Calu3 (cell line): ENCODE measurements at regions not wholly inside any gene's neighbourhood (a gene's known extent, or its start where the extent isn't known, plus 50 kb on each side); places are given as distances from the start of the nearest gene placed in this dataset.

ENCODE experiments used
- BruUV-seq: library from RNA; stranded (reverse); fragments of 400-500 nt; replicated peaks from 2 replicates; lab custom pipeline; 2021; lab: Mats Ljungman, UMichigan
- CTCF ChIA-PET: fragments of 300-600 bp; sonication (Branson Sonifier 250); formaldehyde crosslinking; loops from one replicate; lab custom pipeline; 2022; ENCODE audit warnings: antibody characterized with exemption; lab: Charles Lee
- DNase-seq: peaks from one replicate; pipeline ENCODE4 v3.0.0; 2022
- H3K27ac Mint-ChIP-seq: one replicate; pipeline ENCODE4 v1.8.0; 2022; ENCODE audit warnings: mixed read lengths; ENCODE audit not compliant: unreplicated experiment
- H3K27me3 Mint-ChIP-seq: one replicate; pipeline ENCODE4 v1.8.0; 2022; ENCODE audit warnings: mixed read lengths; ENCODE audit not compliant: unreplicated experiment
- H3K36me3 Mint-ChIP-seq: one replicate; pipeline ENCODE4 v1.8.0; 2022; ENCODE audit warnings: mild to moderate bottlenecking, moderate library complexity, mixed read lengths; ENCODE audit not compliant: insufficient read depth, unreplicated experiment
- H3K4me1 Mint-ChIP-seq: one replicate; pipeline ENCODE4 v1.8.0; 2022; ENCODE audit warnings: mild to moderate bottlenecking, low read depth, mixed read lengths; ENCODE audit not compliant: unreplicated experiment
- H3K4me3 Mint-ChIP-seq: one replicate; pipeline ENCODE4 v1.8.0; 2022; ENCODE audit warnings: mild to moderate bottlenecking, low read depth, moderate library complexity, mixed read lengths; ENCODE audit not compliant: unreplicated experiment
- H3K9me3 Mint-ChIP-seq: one replicate; pipeline ENCODE4 v1.8.0; 2022; ENCODE audit warnings: low read depth, mixed read lengths; ENCODE audit not compliant: unreplicated experiment
- intact Hi-C: fragments of 100-400 bp; cut with micrococcal nuclease; formaldehyde crosslinking; loops from one replicate; pipeline ENCODE4 v1.10.0; 2022; ENCODE audit not compliant: unreplicated experiment
- TF ChIP-seq, protein P1 (sequence below): fragments of 200-600 bp; IDR thresholded peaks from one replicate; pipeline ENCODE4 v1.8.0; 2022; ENCODE audit warnings: antibody characterized with exemption; ENCODE audit not compliant: unreplicated experiment

DNA sequence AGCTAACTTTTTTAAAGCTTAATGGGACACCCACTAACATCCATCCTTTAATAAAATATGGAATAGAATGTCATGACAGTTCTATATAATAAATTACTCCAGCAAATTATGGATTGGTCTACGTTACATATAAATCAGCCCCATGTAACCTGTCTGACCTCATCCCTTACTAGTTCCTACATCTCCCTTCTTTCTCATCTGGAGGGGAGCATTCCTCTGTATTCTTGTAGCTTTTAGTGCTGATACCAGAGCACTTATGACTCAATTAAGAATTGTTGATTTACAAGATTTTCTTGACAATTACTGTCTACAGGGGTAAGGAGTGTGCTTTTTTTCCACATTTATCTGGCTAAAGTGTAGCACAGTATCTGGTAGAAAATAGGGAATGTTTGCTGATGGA is 523.7 kb downstream of the FAM181B start:
- intact Hi-C loops: no loop called here
- H3K27me3 Mint-ChIP-seq: no peaks in the 10 kb centered on the region
- H3K4me3 Mint-ChIP-seq: no peak overlapping the region
- H3K36me3 Mint-ChIP-seq: no peaks in the 10 kb centered on the region
- TF ChIP-seq, protein P1, sequence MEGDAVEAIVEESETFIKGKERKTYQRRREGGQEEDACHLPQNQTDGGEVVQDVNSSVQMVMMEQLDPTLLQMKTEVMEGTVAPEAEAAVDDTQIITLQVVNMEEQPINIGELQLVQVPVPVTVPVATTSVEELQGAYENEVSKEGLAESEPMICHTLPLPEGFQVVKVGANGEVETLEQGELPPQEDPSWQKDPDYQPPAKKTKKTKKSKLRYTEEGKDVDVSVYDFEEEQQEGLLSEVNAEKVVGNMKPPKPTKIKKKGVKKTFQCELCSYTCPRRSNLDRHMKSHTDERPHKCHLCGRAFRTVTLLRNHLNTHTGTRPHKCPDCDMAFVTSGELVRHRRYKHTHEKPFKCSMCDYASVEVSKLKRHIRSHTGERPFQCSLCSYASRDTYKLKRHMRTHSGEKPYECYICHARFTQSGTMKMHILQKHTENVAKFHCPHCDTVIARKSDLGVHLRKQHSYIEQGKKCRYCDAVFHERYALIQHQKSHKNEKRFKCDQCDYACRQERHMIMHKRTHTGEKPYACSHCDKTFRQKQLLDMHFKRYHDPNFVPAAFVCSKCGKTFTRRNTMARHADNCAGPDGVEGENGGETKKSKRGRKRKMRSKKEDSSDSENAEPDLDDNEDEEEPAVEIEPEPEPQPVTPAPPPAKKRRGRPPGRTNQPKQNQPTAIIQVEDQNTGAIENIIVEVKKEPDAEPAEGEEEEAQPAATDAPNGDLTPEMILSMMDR: no peak
- no peaks in the 10 kb centered on the region for H3K4me1 Mint-ChIP-seq
- H3K9me3 Mint-ChIP-seq: no peaks in the 10 kb centered on the region
- no TSS peak for BruUV-seq
- CTCF ChIA-PET: no interaction called here
- H3K27ac Mint-ChIP-seq: no peak overlapping the region
- no peak for DNase-seq

DNA sequence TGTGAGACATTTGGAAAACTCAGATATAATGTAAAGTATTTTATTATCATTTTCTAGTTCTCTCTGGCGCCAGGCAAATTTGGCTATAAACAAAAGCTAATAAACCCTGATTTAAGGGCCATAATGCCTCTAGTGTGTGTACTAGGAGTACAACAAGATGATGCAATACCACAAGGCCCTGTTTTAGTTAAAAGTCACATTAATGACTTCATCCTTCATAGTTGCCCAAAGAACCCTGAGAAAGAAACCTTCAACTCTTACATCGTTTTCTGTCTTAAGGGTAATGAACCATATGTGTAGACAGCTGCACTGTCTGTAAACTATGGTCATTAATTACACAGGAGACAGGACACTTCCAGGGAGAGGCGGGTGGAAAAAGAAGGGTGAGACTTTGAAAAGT is 538.4 kb downstream of the FAM181B start:
- no peaks in the 10 kb centered on the region for H3K27me3 Mint-ChIP-seq
- CTCF ChIA-PET: no interaction called here
- intact Hi-C loops: no loop called here
- no peak for DNase-seq
- H3K9me3 Mint-ChIP-seq: peaks cover 6% of the 10 kb centered on the region
- no peak overlapping the region for H3K4me3 Mint-ChIP-seq
- no peaks in the 10 kb centered on the region for H3K36me3 Mint-ChIP-seq
- H3K27ac Mint-ChIP-seq: no peak overlapping the region
- TF ChIP-seq, protein P1: no peak
- no TSS peak for BruUV-seq
- H3K4me1 Mint-ChIP-seq: no peaks in the 10 kb centered on the region

- CTCF ChIA-PET: no interaction called here
- H3K4me1 Mint-ChIP-seq: no peaks in the 10 kb centered on the region
- H3K4me3 Mint-ChIP-seq: no peak overlapping the region
- intact Hi-C loops: no loop called here
- no TSS peak for BruUV-seq
- no peak overlapping the region for H3K27ac Mint-ChIP-seq
- H3K9me3 Mint-ChIP-seq: peaks cover 4% of the 10 kb centered on the region
- no peaks in the 10 kb centered on the region for H3K27me3 Mint-ChIP-seq
- TF ChIP-seq, protein P1: no peak
- no peak for DNase-seq
- H3K36me3 Mint-ChIP-seq: no peaks in the 10 kb centered on the region
Observed at GRCh38 chr11:82194521-82194920, 539.1 kb downstream of the FAM181B start.

- Mint-ChIP-seq H3K36me3 (no peaks in the 10 kb centered on the region), H3K27ac (no peak overlapping the region), H3K4me1 (no peaks in the 10 kb centered on the region), H3K27me3 (no peaks in the 10 kb centered on the region), H3K9me3 (peaks cover 4% of the 10 kb centered on the region), H3K4me3 (no peak overlapping the region)
- intact Hi-C loops: no loop called here
- DNase-seq: no peak
- CTCF ChIA-PET: no interaction called here
- TF ChIP-seq, protein P1: no peak
- BruUV-seq: no TSS peak
Observed at GRCh38 chr11:82191695-82192094, 542.0 kb downstream of the FAM181B start.
